Breast epithelium (tissue), 4 donors: ENCODE measurements at regions not wholly inside any gene's neighbourhood (a gene's known extent, or its start where the extent isn't known, plus 50 kb on each side); places are given as distances from the start of the nearest gene placed in this dataset.

ENCODE experiments used
- DNase-seq, 2 donors: peaks; one replicate each; pipeline ENCODE4 v3.0.0-alpha.2; 2019; ENCODE audit warnings: low spot score in 2 of 2
- H3K27ac ChIP-seq, 2 donors: fragments of 200-600 bp; sonication (generic) in 1 of 2; one replicate each; pipeline ENCODE4 v1.5.1; 2016 to 2019; ENCODE audit warnings: mild to moderate bottlenecking in 1 of 2
- H3K27me3 ChIP-seq, 2 donors: fragments of 200-600 bp; sonication (generic) in 1 of 2; one replicate each; pipeline versions ENCODE4 v1.5.1 to v1.6.0; 2017 to 2019; ENCODE audit warnings: control low read depth in 1 of 2, mild to moderate bottlenecking in 1 of 2
- H3K36me3 ChIP-seq: fragments of 200-600 bp; one replicate; pipeline ENCODE4 v1.5.1; 2019
- H3K4me1 ChIP-seq, 2 donors: fragments of 200-600 bp; sonication (generic); one replicate each; pipeline ENCODE4 v1.5.1; 2016 to 2019; ENCODE audit warnings: control low read depth in 1 of 2
- H3K4me3 ChIP-seq, 3 donors: fragments of 200-600 bp; sonication (generic); 1 replicate in 2 of 3; 2 replicates in 1 of 3; pipeline ENCODE4 v1.5.1; 2016 to 2019; ENCODE audit warnings: mild to moderate bottlenecking in 3 of 3, moderate library complexity in 2 of 3
- H3K9me3 ChIP-seq, 2 donors: fragments of 200-600 bp; sonication (generic) in 1 of 2; one replicate each; pipeline ENCODE4 v1.5.1; 2016 to 2019; ENCODE audit warnings: control low read depth in 1 of 2
- CTCF ChIP-seq, 3 donors: fragments of 450-650 bp; IDR thresholded peaks; one replicate each; pipeline ENCODE4 v1.5.1; 2016 to 2017; ENCODE audit warnings: antibody characterized with exemption in 3 of 3, mild to moderate bottlenecking in 3 of 3, moderate library complexity in 3 of 3
- POLR2A ChIP-seq: fragments of 450-650 bp; IDR thresholded peaks from one replicate; pipeline ENCODE4 v1.6.1; 2016; ENCODE audit warnings: antibody characterized with exemption, mild to moderate bottlenecking, moderate library complexity
- POLR2AphosphoS5 ChIP-seq, 3 donors: sonication (generic); formaldehyde crosslinking; IDR thresholded peaks; one replicate each; pipeline ENCODE4 v1.6.1; 2017; ENCODE audit warnings: antibody characterized with exemption in 3 of 3
- intact Hi-C: fragments of 100-400 bp; cut with DNase I; formaldehyde crosslinking; loops from one replicate; pipeline ENCODE4 v1.15.1; 2023; ENCODE audit warnings: low total_unique reads

- peaks cover 8% of the 10 kb centered on the region in 2 donors for H3K4me1 ChIP-seq
Observed at GRCh38 chr12:124413915-124414314, 119.0 kb downstream of the RFLNA start.

GRCh38 chr12:124413401-124413800, 118.5 kb downstream of the RFLNA start:
- H3K4me1 ChIP-seq = peaks cover 8% of the 10 kb centered on the region in 2 donors

More at GRCh38 chr12:124413915-124414314, 119.0 kb downstream of the RFLNA start:
- H3K9me3 ChIP-seq = no peaks in the 10 kb centered on the region
- H3K27me3 ChIP-seq = no peaks in the 10 kb centered on the region
- no peak overlapping the region for H3K4me3 ChIP-seq
- intact Hi-C loops = no loop called here
- DNase-seq = no peak
- no peaks in the 10 kb centered on the region for H3K36me3 ChIP-seq
- TF ChIP-seq POLR2A (no peak), CTCF (IDR thresholded peaks at IDR 0.05) (no peak), POLR2AphosphoS5 (IDR thresholded peaks at IDR 0.05) (no peak)
- H3K27ac ChIP-seq = peak overlapping the region; percentile 40 to 84

GRCh38 chr12:124412646-124413015, 117.7 kb downstream of the RFLNA start:
- TF ChIP-seq POLR2AphosphoS5 (IDR thresholded peaks at IDR 0.05) (no peak), CTCF (IDR thresholded peaks at IDR 0.05) (no peak), POLR2A (no peak)
- Histone ChIP-seq H3K36me3 (no peaks in the 10 kb centered on the region), H3K4me1 (peaks cover 8% of the 10 kb centered on the region in 2 donors), H3K27me3 (no peaks in the 10 kb centered on the region), H3K4me3 (no peak overlapping the region), H3K9me3 (no peaks in the 10 kb centered on the region), H3K27ac (peak overlapping the region; percentile 13 to 84)
- DNase-seq = no peak
- intact Hi-C loops = no loop called here

More at GRCh38 chr12:124413401-124413800, 118.5 kb downstream of the RFLNA start:
- Histone ChIP-seq H3K27ac (peak overlapping the region; percentile 40 to 84), H3K9me3 (no peaks in the 10 kb centered on the region), H3K4me3 (no peak overlapping the region), H3K27me3 (no peaks in the 10 kb centered on the region), H3K36me3 (no peaks in the 10 kb centered on the region)
- intact Hi-C loops = no loop called here
- DNase-seq = no peak
- TF ChIP-seq POLR2AphosphoS5 (IDR thresholded peaks at IDR 0.05) (no peak), POLR2A (no peak), CTCF (IDR thresholded peaks at IDR 0.05) (no peak)

- Histone ChIP-seq H3K27ac (peak overlapping the region; percentile 55 to 84), H3K4me1 (peaks cover 8% of the 10 kb centered on the region in 2 donors), H3K36me3 (no peaks in the 10 kb centered on the region), H3K4me3 (no peak overlapping the region), H3K27me3 (no peaks in the 10 kb centered on the region), H3K9me3 (no peaks in the 10 kb centered on the region)
- no peak for DNase-seq
- intact Hi-C loops = no loop called here
- TF ChIP-seq POLR2A (no peak), POLR2AphosphoS5 (IDR thresholded peaks at IDR 0.05) (no peak), CTCF (IDR thresholded peaks at IDR 0.05) (no peak)
Observed at GRCh38 chr12:124411953-124412645, 117.2 kb downstream of the RFLNA start.

- H3K27ac ChIP-seq = peak overlapping the region; percentile 55 to 84
- H3K27me3 ChIP-seq = no peaks in the 10 kb centered on the region
- H3K4me1 ChIP-seq = peaks cover 8% of the 10 kb centered on the region in 2 donors
- H3K4me3 ChIP-seq = no peak overlapping the region
- peak in 2 of 3 donors; percentile 31 to 70 for TF ChIP-seq POLR2AphosphoS5 (IDR thresholded peaks at IDR 0.05)
- TF ChIP-seq CTCF (IDR thresholded peaks at IDR 0.05) = no peak
- DNase-seq = no peak
- H3K36me3 ChIP-seq = no peaks in the 10 kb centered on the region
- intact Hi-C loops = no loop called here
- no peaks in the 10 kb centered on the region for H3K9me3 ChIP-seq
Observed at GRCh38 chr12:124411281-124411878, 116.5 kb downstream of the RFLNA start.
